ENCODE measurements at regions not wholly inside any gene's neighbourhood (a gene's known extent, or its start where the extent isn't known, plus 50 kb on each side); places are given as distances from the start of the nearest gene placed in this dataset.
A peak's percentile ranks its signal among the peaks of the same experiment; 100 is the strongest.

DNA sequence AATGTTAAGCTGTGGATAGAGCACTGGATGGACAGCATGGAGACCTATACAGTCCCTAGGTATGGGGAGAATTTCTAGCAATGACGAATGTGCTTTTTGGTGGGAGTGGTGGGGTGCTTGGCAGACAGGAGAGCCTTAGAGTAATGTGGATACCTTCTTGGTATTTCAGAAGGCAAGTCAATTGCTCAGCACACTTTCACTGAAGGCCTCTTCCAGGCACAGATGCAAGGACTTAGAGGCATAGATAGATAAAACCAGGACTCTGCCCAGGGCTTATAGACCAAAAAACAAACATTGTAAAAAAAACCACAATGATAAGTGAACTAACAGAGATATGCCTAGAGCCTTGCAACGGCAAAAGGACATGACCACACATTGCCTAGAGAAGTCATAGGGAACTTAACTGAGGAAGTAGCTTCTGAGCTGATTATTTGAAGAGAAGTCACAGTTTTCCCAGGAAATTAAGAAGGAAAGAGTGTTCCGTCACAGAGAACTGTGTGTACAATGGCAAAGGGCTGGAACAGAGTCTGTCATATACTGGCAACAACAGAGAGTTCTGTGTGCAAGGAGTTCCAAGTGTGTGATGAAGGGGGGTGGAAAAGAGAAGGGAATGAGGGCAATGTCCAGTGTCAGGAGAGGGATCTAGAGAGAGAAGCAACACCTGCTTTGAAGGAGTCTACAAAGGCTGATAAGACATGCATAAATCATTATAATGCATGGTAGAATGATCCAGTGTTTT, 65.9 kb upstream of the PICALM start:
- Histone ChIP-seq H3K27me3 (no peaks in the 10 kb centered on the region), H3K9me3 (no peaks in the 10 kb centered on the region), H3K36me3 (no peaks in the 10 kb centered on the region), H3K4me3 (ENCODE audit: low read depth in 1 of 2, low read length in 1 of 2) (peak overlapping the region; percentile 0 to 11), H3K27ac (peak overlapping the region; percentile 90), H3K4me1 (ENCODE audit: control insufficient read depth in 1 of 2, insufficient read depth in 1 of 2, low read depth in 1 of 2, low read length in 1 of 2) (peaks cover 55 to 57% of the 10 kb centered on the region in 2 experiments)
- TF ChIP-seq, protein P1, sequence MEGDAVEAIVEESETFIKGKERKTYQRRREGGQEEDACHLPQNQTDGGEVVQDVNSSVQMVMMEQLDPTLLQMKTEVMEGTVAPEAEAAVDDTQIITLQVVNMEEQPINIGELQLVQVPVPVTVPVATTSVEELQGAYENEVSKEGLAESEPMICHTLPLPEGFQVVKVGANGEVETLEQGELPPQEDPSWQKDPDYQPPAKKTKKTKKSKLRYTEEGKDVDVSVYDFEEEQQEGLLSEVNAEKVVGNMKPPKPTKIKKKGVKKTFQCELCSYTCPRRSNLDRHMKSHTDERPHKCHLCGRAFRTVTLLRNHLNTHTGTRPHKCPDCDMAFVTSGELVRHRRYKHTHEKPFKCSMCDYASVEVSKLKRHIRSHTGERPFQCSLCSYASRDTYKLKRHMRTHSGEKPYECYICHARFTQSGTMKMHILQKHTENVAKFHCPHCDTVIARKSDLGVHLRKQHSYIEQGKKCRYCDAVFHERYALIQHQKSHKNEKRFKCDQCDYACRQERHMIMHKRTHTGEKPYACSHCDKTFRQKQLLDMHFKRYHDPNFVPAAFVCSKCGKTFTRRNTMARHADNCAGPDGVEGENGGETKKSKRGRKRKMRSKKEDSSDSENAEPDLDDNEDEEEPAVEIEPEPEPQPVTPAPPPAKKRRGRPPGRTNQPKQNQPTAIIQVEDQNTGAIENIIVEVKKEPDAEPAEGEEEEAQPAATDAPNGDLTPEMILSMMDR (IDR thresholded peaks at IDR 0.05), result no peak

DNA sequence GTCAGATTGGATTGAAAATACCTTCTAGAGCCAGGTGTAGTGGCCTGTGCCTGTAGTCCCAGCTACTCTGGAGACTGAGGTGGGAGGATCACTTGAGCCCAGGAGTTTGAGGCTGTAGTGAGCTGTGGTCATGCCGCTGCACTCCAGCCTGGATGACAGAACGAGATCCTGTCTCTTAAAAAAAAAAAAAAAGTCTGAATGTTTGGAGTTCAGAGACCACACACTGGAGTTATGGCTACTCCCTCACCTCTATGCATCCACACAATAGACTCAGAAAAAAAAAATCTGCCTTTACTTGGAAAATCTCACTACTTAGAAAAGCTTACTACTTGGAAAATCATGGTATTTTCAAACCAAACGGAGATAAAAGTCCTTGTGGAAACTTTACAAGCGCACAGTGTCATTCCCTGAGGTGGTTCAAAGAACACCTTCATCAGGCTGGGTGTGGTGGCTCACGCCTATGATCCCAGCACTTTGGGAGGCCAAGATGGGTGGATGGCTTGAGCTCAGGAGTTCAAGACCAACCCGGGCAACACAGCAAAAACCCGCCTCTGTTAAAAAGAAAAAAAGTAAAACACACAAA, 63.9 kb upstream of the PICALM start:
- peaks cover 35 to 38% of the 10 kb centered on the region in 2 experiments for H3K4me1 ChIP-seq (ENCODE audit: control insufficient read depth in 1 of 2, insufficient read depth in 1 of 2, low read depth in 1 of 2, low read length in 1 of 2)
- no peaks in the 10 kb centered on the region for H3K27me3 ChIP-seq
- H3K27ac ChIP-seq, result no peak overlapping the region
- H3K4me3 ChIP-seq (ENCODE audit: low read depth in 1 of 2, low read length in 1 of 2), result no peak overlapping the region
- no peaks in the 10 kb centered on the region for H3K9me3 ChIP-seq
- TF ChIP-seq, protein P1 (IDR thresholded peaks at IDR 0.05), result no peak
- no peaks in the 10 kb centered on the region for H3K36me3 ChIP-seq

DNA sequence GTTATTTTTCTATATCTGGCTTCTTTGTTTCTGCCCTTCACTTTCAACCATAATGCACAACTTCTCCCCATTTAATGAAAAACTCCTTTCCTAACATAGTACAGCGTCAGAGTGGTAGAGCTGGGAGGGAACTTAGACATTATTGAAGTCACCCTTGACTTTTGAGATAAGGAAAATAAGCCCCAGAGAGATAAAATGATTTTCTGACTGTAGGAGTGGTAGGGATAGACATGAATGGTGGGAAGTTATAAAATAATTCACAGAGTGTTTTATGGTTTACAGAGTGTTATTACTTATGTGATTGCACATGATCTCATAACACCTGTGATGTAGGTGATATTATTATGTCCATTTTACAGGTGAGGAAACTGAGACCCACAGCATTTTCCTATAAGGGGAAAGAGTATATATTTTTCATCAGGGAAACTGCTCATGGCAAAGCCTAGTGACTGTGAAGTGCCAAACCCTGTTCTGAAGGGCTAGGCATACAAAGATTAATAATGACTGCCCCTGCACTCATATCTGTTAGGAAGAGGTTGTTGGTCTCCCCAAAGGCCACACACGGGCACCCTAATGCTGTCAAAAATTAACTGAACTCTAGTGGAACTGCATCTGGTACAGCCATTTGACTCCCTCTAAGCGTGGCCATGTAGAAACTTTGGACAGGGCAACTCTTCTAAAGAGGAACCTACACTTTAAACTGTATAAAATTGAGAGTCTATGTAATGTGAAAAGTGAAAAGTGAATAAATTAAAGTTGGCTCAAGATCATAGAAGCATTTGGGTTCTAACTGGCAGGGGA, 61.1 kb upstream of the PICALM start:
- Histone ChIP-seq H3K36me3 (no peaks in the 10 kb centered on the region), H3K4me1 (ENCODE audit: control insufficient read depth in 1 of 2, insufficient read depth in 1 of 2, low read depth in 1 of 2, low read length in 1 of 2) (peaks cover 8 to 18% of the 10 kb centered on the region in 2 experiments), H3K27me3 (no peaks in the 10 kb centered on the region), H3K27ac (no peak overlapping the region), H3K9me3 (no peaks in the 10 kb centered on the region), H3K4me3 (ENCODE audit: low read depth in 1 of 2, low read length in 1 of 2) (no peak overlapping the region)
- TF ChIP-seq, protein P1 (IDR thresholded peaks at IDR 0.05), result no peak

DNA sequence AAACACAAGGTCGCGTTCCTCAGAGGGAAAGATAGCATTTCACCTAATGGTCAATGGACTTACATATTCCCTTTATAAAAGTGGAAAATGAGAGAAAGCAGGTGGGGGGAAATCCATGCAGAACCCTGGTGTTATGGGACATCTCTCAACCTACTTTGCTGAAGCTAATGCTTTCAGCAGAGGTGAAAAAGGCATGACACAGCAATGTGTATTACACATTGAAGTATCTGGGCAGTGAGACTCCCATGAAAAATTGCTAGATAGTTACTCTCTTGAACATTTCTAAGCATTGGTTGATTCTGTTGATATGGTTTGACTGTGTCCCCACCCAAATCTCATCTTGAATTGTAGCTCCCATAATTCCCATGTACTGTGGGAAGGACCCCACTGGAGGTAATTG, 60.0 kb upstream of the PICALM start:
- no peak overlapping the region for H3K27ac ChIP-seq
- H3K36me3 ChIP-seq, result no peaks in the 10 kb centered on the region
- no peaks in the 10 kb centered on the region for H3K27me3 ChIP-seq
- no peaks in the 10 kb centered on the region for H3K9me3 ChIP-seq
- peaks cover 0 to 7% of the 10 kb centered on the region in 2 experiments for H3K4me1 ChIP-seq (ENCODE audit: control insufficient read depth in 1 of 2, insufficient read depth in 1 of 2, low read depth in 1 of 2, low read length in 1 of 2)
- TF ChIP-seq, protein P1 (IDR thresholded peaks at IDR 0.05), result no peak
- H3K4me3 ChIP-seq (ENCODE audit: low read depth in 1 of 2, low read length in 1 of 2), result no peak overlapping the region

DNA sequence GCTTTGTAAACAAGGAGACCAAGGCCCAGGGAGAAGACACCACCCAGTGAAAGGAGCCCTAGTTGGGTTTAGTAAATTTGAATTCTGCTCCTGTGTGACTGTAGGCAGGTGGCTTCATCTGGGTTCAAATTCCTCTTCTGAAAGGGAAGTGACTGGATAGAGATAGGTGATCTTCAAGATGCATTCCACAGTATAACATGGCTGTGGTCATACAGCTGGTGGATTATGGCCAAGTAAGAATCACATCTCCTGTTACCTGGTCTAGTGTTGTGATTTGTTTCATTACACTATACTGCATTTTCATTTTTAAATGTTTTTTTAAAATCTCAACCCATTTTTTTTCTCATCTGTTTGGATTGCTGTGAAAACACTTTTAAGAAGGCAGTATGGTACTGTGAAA, 58.0 kb upstream of the PICALM start:
- Histone ChIP-seq H3K4me3 (ENCODE audit: low read depth in 1 of 2, low read length in 1 of 2) (no peak overlapping the region), H3K9me3 (no peaks in the 10 kb centered on the region), H3K27ac (peak overlapping the region; percentile 51), H3K4me1 (ENCODE audit: control insufficient read depth in 1 of 2, insufficient read depth in 1 of 2, low read depth in 1 of 2, low read length in 1 of 2) (peaks cover 0 to 7% of the 10 kb centered on the region in 2 experiments), H3K27me3 (no peaks in the 10 kb centered on the region), H3K36me3 (no peaks in the 10 kb centered on the region)
- TF ChIP-seq, protein P1 (IDR thresholded peaks at IDR 0.05), result no peak

Data from neutrophil (primary cell).